ENCODE measurements at regions not wholly inside any gene's neighbourhood (a gene's known extent, or its start where the extent isn't known, plus 50 kb on each side); places are given as distances from the start of the nearest gene placed in this dataset.

- TF ChIP-seq CTCF (IDR thresholded peaks at IDR 0.05) (no peak), POLR2A (IDR thresholded peaks at IDR 0.05) (no peak)
Measured at GRCh38 chr2:144812288-144812687, 292.4 kb upstream of the ZEB2 start.
